ENCODE measurements at regions not wholly inside any gene's neighbourhood (a gene's known extent, or its start where the extent isn't known, plus 50 kb on each side); places are given as distances from the start of the nearest gene placed in this dataset.

DNA sequence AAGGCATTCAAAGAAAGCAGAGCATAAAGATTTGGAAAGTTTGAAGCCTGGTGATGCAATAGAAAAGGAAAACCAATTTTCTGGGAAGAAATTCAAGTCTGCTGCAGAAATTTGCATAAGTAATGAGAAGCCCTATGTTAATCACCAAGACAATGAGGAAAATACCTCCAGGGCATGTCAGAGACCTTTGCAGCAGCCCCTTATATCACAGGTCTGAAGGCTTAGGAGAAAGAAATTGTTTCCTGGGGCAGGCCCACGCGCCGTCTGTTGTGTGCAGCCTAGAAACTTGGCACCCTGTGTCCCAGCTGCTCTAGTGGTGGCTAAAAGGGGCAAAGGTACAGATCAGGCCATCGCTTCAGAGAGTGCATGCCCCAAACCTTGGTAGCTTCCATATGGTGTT, 495.3 kb upstream of the CDH6 start:
- Mint-ChIP-seq H3K27ac (no peak overlapping the region), H3K4me3 (no peak overlapping the region), H3K27me3 (ENCODE audit: low read depth in 2 of 2) (no peaks in the 10 kb centered on the region), H3K4me1 (no peaks in the 10 kb centered on the region), H3K9me3 (peaks cover 18 to 27% of the 10 kb centered on the region in 2 donors), H3K36me3 (peaks cover 13% of the 10 kb centered on the region)
- no peak overlapping the region for H3K27ac ChIP-seq (ENCODE audit: low read length)
- H3K9me3 ChIP-seq (ENCODE audit: control insufficient read depth, insufficient read depth, low read length), result peaks cover 11% of the 10 kb centered on the region
- no peaks in the 10 kb centered on the region for H3K36me3 ChIP-seq (ENCODE audit: control insufficient read depth, insufficient read depth, low read length)
- no peaks in the 10 kb centered on the region for H3K27me3 ChIP-seq (ENCODE audit: control insufficient read depth, insufficient read depth, low read length)
- intact Hi-C loops (cut with micrococcal nuclease), result no loop called here
- no peaks in the 10 kb centered on the region for H3K4me1 ChIP-seq (ENCODE audit: control insufficient read depth, insufficient read depth, low read length)
- 93% methylated on average over 4 of the region's 4 CpGs for WGBS (ENCODE audit: insufficient coverage)
- ATAC-seq (no peak), DNase-seq (no peak)
- no peak overlapping the region for H3K4me3 ChIP-seq (ENCODE audit: low read length)
- TF ChIP-seq, protein P1, sequence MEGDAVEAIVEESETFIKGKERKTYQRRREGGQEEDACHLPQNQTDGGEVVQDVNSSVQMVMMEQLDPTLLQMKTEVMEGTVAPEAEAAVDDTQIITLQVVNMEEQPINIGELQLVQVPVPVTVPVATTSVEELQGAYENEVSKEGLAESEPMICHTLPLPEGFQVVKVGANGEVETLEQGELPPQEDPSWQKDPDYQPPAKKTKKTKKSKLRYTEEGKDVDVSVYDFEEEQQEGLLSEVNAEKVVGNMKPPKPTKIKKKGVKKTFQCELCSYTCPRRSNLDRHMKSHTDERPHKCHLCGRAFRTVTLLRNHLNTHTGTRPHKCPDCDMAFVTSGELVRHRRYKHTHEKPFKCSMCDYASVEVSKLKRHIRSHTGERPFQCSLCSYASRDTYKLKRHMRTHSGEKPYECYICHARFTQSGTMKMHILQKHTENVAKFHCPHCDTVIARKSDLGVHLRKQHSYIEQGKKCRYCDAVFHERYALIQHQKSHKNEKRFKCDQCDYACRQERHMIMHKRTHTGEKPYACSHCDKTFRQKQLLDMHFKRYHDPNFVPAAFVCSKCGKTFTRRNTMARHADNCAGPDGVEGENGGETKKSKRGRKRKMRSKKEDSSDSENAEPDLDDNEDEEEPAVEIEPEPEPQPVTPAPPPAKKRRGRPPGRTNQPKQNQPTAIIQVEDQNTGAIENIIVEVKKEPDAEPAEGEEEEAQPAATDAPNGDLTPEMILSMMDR (IDR thresholded peaks at IDR 0.05), result no peak

DNA sequence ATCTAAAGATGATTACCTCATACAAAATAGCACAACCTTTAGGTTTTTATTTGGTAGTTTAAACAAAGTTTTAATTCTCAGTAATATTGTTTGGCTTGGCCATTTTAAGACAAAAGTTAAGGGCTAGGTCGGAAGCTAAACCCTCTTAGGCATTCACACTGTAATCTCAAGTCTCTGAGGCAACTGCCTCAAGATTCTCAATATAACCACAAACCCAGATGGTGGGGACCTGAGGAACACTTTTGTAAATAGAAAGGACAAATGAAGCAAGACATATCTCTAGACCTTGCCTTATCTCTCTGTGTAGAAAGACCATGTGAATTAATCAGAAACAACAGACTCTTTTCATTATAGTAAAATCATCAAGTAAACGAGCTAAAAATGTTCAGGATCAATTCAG, 500.2 kb upstream of the CDH6 start:
- H3K4me1 ChIP-seq (ENCODE audit: control insufficient read depth, insufficient read depth, low read length), result no peaks in the 10 kb centered on the region
- Mint-ChIP-seq H3K4me3 (no peak overlapping the region), H3K36me3 (no peaks in the 10 kb centered on the region), H3K9me3 (peaks cover 24 to 27% of the 10 kb centered on the region in 2 donors), H3K4me1 (no peaks in the 10 kb centered on the region), H3K27me3 (ENCODE audit: low read depth in 2 of 2) (no peaks in the 10 kb centered on the region), H3K27ac (no peak overlapping the region)
- ATAC-seq, result no peak
- H3K27ac ChIP-seq (ENCODE audit: low read length), result no peak overlapping the region
- TF ChIP-seq, protein P1 (IDR thresholded peaks at IDR 0.05), result no peak
- H3K9me3 ChIP-seq (ENCODE audit: control insufficient read depth, insufficient read depth, low read length), result no peaks in the 10 kb centered on the region
- no peaks in the 10 kb centered on the region for H3K36me3 ChIP-seq (ENCODE audit: control insufficient read depth, insufficient read depth, low read length)
- intact Hi-C loops (cut with micrococcal nuclease), result no loop called here
- no peaks in the 10 kb centered on the region for H3K27me3 ChIP-seq (ENCODE audit: control insufficient read depth, insufficient read depth, low read length)
- no peak overlapping the region for H3K4me3 ChIP-seq (ENCODE audit: low read length)
- DNase-seq, result no peak
- no CpG with 5 or more reads among the region's 2 CpGs for WGBS (ENCODE audit: insufficient coverage)

DNA sequence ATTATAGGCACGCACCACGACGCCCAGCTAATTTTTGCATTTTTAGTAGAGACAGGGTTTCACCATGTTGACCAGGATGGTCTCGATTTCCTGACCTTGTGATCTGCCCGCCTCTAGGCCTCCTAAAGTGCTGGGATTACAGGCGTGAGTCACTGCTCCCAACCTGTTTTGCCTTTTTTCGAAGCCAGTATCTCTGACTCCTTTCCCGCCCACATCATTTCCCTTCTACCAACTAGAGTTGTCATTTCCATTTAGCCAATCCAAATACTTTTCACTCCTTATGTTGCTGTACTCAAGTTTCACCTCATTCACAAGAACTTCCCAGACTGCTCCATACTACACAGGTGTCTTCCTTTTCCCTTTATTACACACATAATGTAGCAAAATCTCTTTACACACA, 502.6 kb upstream of the CDH6 start:
- H3K4me1 Mint-ChIP-seq, result no peaks in the 10 kb centered on the region
- Histone ChIP-seq H3K36me3 (ENCODE audit: control insufficient read depth, insufficient read depth, low read length) (no peaks in the 10 kb centered on the region), H3K27me3 (ENCODE audit: control insufficient read depth, insufficient read depth, low read length) (no peaks in the 10 kb centered on the region), H3K9me3 (ENCODE audit: control insufficient read depth, insufficient read depth, low read length) (no peaks in the 10 kb centered on the region), H3K27ac (ENCODE audit: low read length) (no peak overlapping the region), H3K4me3 (ENCODE audit: low read length) (no peak overlapping the region), H3K4me1 (ENCODE audit: control insufficient read depth, insufficient read depth, low read length) (no peaks in the 10 kb centered on the region)
- ATAC-seq, result no peak
- H3K27me3 Mint-ChIP-seq (ENCODE audit: low read depth in 2 of 2), result no peaks in the 10 kb centered on the region
- intact Hi-C loops (cut with micrococcal nuclease), result no loop called here
- no peak for DNase-seq
- no peak overlapping the region for H3K27ac Mint-ChIP-seq
- H3K9me3 Mint-ChIP-seq, result peaks cover 22% of the 10 kb centered on the region in 2 donors
- WGBS (ENCODE audit: insufficient coverage), result 91% methylated on average over 8 of the region's 8 CpGs
- no peaks in the 10 kb centered on the region for H3K36me3 Mint-ChIP-seq
- TF ChIP-seq, protein P1 (IDR thresholded peaks at IDR 0.05), result no peak
- no peak overlapping the region for H3K4me3 Mint-ChIP-seq

DNA sequence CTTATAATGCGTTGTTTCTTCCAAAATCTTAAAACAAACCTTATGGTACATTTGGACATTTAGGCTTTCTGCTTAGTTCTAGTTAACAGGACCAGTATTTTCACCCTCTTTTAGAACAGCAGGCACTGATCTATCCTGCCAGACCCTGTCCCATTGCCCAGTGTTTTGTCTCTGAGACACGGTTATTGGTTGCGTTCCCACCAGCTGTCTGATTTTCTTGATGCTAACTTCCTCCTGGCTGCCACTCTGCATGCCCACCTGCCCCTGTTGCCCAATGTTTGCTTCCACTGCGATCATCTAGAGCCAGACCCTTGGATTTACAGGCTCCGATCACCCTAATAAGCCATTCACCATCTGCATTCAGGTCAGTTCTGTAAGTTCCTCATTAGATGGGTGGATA, 506.0 kb upstream of the CDH6 start:
- no peaks in the 10 kb centered on the region for H3K4me1 Mint-ChIP-seq
- no peak overlapping the region for H3K27ac Mint-ChIP-seq
- H3K9me3 Mint-ChIP-seq, result peaks cover 20 to 23% of the 10 kb centered on the region in 2 donors

More for the DNA sequence above, 506.0 kb upstream of the CDH6 start:
- TF ChIP-seq, protein P1 (IDR thresholded peaks at IDR 0.05), result no peak
- ATAC-seq (no peak), DNase-seq (no peak)
- no peaks in the 10 kb centered on the region for H3K27me3 Mint-ChIP-seq (ENCODE audit: low read depth in 2 of 2)
- Histone ChIP-seq H3K36me3 (ENCODE audit: control insufficient read depth, insufficient read depth, low read length) (no peaks in the 10 kb centered on the region), H3K27me3 (ENCODE audit: control insufficient read depth, insufficient read depth, low read length) (no peaks in the 10 kb centered on the region), H3K4me3 (ENCODE audit: low read length) (no peak overlapping the region), H3K27ac (ENCODE audit: low read length) (no peak overlapping the region), H3K4me1 (ENCODE audit: control insufficient read depth, insufficient read depth, low read length) (no peaks in the 10 kb centered on the region), H3K9me3 (ENCODE audit: control insufficient read depth, insufficient read depth, low read length) (peaks cover 3% of the 10 kb centered on the region)
- WGBS (ENCODE audit: insufficient coverage), result 87% methylated on average over 5 of the region's 5 CpGs
- no peak overlapping the region for H3K4me3 Mint-ChIP-seq
- H3K36me3 Mint-ChIP-seq, result no peaks in the 10 kb centered on the region
- intact Hi-C loops (cut with micrococcal nuclease), result no loop called here
